Naive thymus-derived CD4-positive, alpha-beta T cell (primary cell): ENCODE measurements at regions not wholly inside any gene's neighbourhood (a gene's known extent, or its start where the extent isn't known, plus 50 kb on each side); places are given as distances from the start of the nearest gene placed in this dataset.

ENCODE experiments used
- ATAC-seq: fragments of 150-1000 bp; cut with Tn5 transposase; 2 replicates; pipeline ENCODE4 v1.10.0; 2021; ENCODE audit warnings: mild to moderate bottlenecking, moderate library complexity
- CTCF ChIA-PET: fragments of 350-600 bp; sonication (Branson Sonifier 250); formaldehyde crosslinking; loops from one replicate; lab custom pipeline; 2021; ENCODE audit warnings: antibody characterized with exemption; lab: Charles Lee
- POLR2A ChIA-PET: fragments of 350-600 bp; sonication (Branson Sonifier 250); formaldehyde crosslinking; loops from one replicate; lab custom pipeline; 2021; ENCODE audit warnings: antibody characterized with exemption, inconsistent platforms; lab: Charles Lee
- DNase-seq, 9 donors: peaks; one replicate each; pipeline versions ENCODE4 v3.0.0 to v3.0.0-alpha.2; 2020 to 2022; ENCODE audit warnings: mixed read lengths in 1 of 9
- H3K27ac ChIP-seq: one replicate; pipeline ENCODE4 v1.7.0; 2013; ENCODE audit warnings: mild to moderate bottlenecking, low read depth, low read length, moderate library complexity
- H3K27me3 ChIP-seq, 2 donors: one replicate each; pipeline ENCODE4 v1.7.0; 2013; ENCODE audit warnings: low read length in 2 of 2, mild to moderate bottlenecking in 2 of 2, moderate library complexity in 2 of 2; ENCODE audit not compliant: control insufficient read depth in 2 of 2, insufficient read depth in 2 of 2
- H3K36me3 ChIP-seq, 3 experiments: 1 replicate in 2 of 3; 2 replicates in 1 of 3; pipeline ENCODE4 v1.7.0; 2013; ENCODE audit warnings: low read length in 3 of 3, mild to moderate bottlenecking in 3 of 3, moderate library complexity in 1 of 3; ENCODE audit not compliant: insufficient read depth in 3 of 3, control insufficient read depth in 2 of 3
- H3K4me1 ChIP-seq, 2 donors: one replicate each; pipeline ENCODE4 v1.7.0; 2013; ENCODE audit warnings: low read length in 2 of 2, mild to moderate bottlenecking in 2 of 2, moderate library complexity in 1 of 2; ENCODE audit not compliant: control insufficient read depth in 2 of 2, insufficient read depth in 2 of 2
- H3K4me3 ChIP-seq: 2 replicates; pipeline ENCODE4 v1.7.0; 2013; ENCODE audit warnings: mild to moderate bottlenecking, low read length
- H3K9me3 ChIP-seq, 3 experiments: 1 replicate in 2 of 3; 2 replicates in 1 of 3; pipeline ENCODE4 v1.7.0; 2013; ENCODE audit warnings: low read length in 3 of 3; ENCODE audit not compliant: control insufficient read depth in 2 of 3
- H3K27ac Mint-ChIP-seq, 9 donors: one replicate each; pipeline ENCODE4 v1.8.0; 2020 to 2022; ENCODE audit warnings: mixed read lengths in 9 of 9, mild to moderate bottlenecking in 8 of 9, moderate library complexity in 5 of 9, inconsistent platforms in 2 of 9
- H3K27me3 Mint-ChIP-seq, 5 donors: one replicate each; pipeline ENCODE4 v1.8.0; 2021 to 2022; ENCODE audit warnings: mixed read lengths in 5 of 5, mild to moderate bottlenecking in 1 of 5
- H3K36me3 Mint-ChIP-seq, 5 donors: one replicate each; pipeline ENCODE4 v1.8.0; 2020 to 2022; ENCODE audit warnings: mixed read lengths in 5 of 5, mild to moderate bottlenecking in 3 of 5, inconsistent platforms in 1 of 5
- H3K4me1 Mint-ChIP-seq, 7 donors: one replicate each; pipeline ENCODE4 v1.8.0; 2020 to 2022; ENCODE audit warnings: mixed read lengths in 7 of 7, mild to moderate bottlenecking in 3 of 7, inconsistent platforms in 1 of 7
- H3K4me3 Mint-ChIP-seq, 10 donors: one replicate each; pipeline ENCODE4 v1.8.0; 2020 to 2022; ENCODE audit warnings: mild to moderate bottlenecking in 10 of 10, mixed read lengths in 10 of 10, moderate library complexity in 6 of 10, inconsistent platforms in 2 of 10
- H3K9me3 Mint-ChIP-seq, 11 donors: one replicate each; pipeline ENCODE4 v1.8.0; 2020 to 2022; ENCODE audit warnings: mixed read lengths in 11 of 11, mild to moderate bottlenecking in 4 of 11, inconsistent platforms in 1 of 11, moderate library complexity in 1 of 11
- intact Hi-C, 2 donors: fragments of 100-400 bp; cut with micrococcal nuclease; formaldehyde crosslinking; loops; one replicate each; pipeline ENCODE4 v1.15.1; 2023

- H3K27ac Mint-ChIP-seq, result no peak overlapping the region
- no peak for DNase-seq
- CTCF ChIA-PET, result no interaction called here
- H3K36me3 ChIP-seq, result no peaks in the 10 kb centered on the region
- POLR2A ChIA-PET, result no interaction called here
- intact Hi-C loops, result no loop called here
- no peaks in the 10 kb centered on the region for H3K4me1 ChIP-seq
- H3K9me3 ChIP-seq, result no peaks in the 10 kb centered on the region
- H3K27me3 Mint-ChIP-seq, result peaks cover 0 to 9% (median 6%) of the 10 kb centered on the region in 5 donors
- H3K9me3 Mint-ChIP-seq, result peaks cover 0 to 8% (median 0%) of the 10 kb centered on the region in 11 donors
- no peak overlapping the region for H3K4me3 Mint-ChIP-seq
- no peak overlapping the region for H3K27ac ChIP-seq
- H3K4me3 ChIP-seq, result no peak overlapping the region
- no peak for ATAC-seq
- no peaks in the 10 kb centered on the region for H3K27me3 ChIP-seq
- no peaks in the 10 kb centered on the region for H3K36me3 Mint-ChIP-seq
- peaks cover 0 to 1% (median 0%) of the 10 kb centered on the region in 7 donors for H3K4me1 Mint-ChIP-seq
Measured at GRCh38 chr2:166634706-166635105, 140.7 kb upstream of the SCN7A start.

- no peaks in the 10 kb centered on the region for H3K36me3 Mint-ChIP-seq
- no peak for DNase-seq
- no peak for ATAC-seq
Measured at GRCh38 chr2:166632616-166633015, 138.6 kb upstream of the SCN7A start.

GRCh38 chr2:166628478-166629136, 134.6 kb upstream of the SCN7A start:
- Mint-ChIP-seq H3K4me1 (no peaks in the 10 kb centered on the region), H3K27me3 (peaks cover 0 to 29% (median 7%) of the 10 kb centered on the region in 5 donors), H3K4me3 (no peak overlapping the region), H3K9me3 (peaks cover 0 to 18% (median 3%) of the 10 kb centered on the region in 11 donors), H3K36me3 (no peaks in the 10 kb centered on the region), H3K27ac (no peak overlapping the region)
- POLR2A ChIA-PET, result no interaction called here
- Histone ChIP-seq H3K4me1 (no peaks in the 10 kb centered on the region), H3K4me3 (no peak overlapping the region), H3K9me3 (no peaks in the 10 kb centered on the region), H3K36me3 (no peaks in the 10 kb centered on the region), H3K27me3 (no peaks in the 10 kb centered on the region), H3K27ac (no peak overlapping the region)
- ATAC-seq (no peak), DNase-seq (no peak)
- CTCF ChIA-PET, result no interaction called here
- intact Hi-C loops, result no loop called here

More at GRCh38 chr2:166632616-166633015, 138.6 kb upstream of the SCN7A start:
- no peaks in the 10 kb centered on the region for H3K4me1 ChIP-seq
- no peaks in the 10 kb centered on the region for H3K27me3 ChIP-seq
- H3K9me3 Mint-ChIP-seq, result peaks cover 0 to 3% (median 0%) of the 10 kb centered on the region in 11 donors
- H3K4me3 ChIP-seq, result no peak overlapping the region
- intact Hi-C loops, result no loop called here
- ChIA-PET POLR2A (no interaction called here), CTCF (no interaction called here)
- H3K4me1 Mint-ChIP-seq, result no peaks in the 10 kb centered on the region
- no peaks in the 10 kb centered on the region for H3K9me3 ChIP-seq
- peaks cover 0 to 12% (median 9%) of the 10 kb centered on the region in 5 donors for H3K27me3 Mint-ChIP-seq
- H3K4me3 Mint-ChIP-seq, result no peak overlapping the region
- no peak overlapping the region for H3K27ac ChIP-seq
- no peak overlapping the region for H3K27ac Mint-ChIP-seq
- no peaks in the 10 kb centered on the region for H3K36me3 ChIP-seq

- H3K27me3 ChIP-seq, result no peaks in the 10 kb centered on the region
- ChIA-PET CTCF (no interaction called here), POLR2A (no interaction called here)
- no peaks in the 10 kb centered on the region for H3K9me3 ChIP-seq
- no peaks in the 10 kb centered on the region for H3K36me3 ChIP-seq
- H3K4me3 ChIP-seq, result no peak overlapping the region
- H3K4me1 Mint-ChIP-seq, result no peaks in the 10 kb centered on the region
- H3K27me3 Mint-ChIP-seq, result peaks cover 0 to 34% (median 3%) of the 10 kb centered on the region in 5 donors
- no peak overlapping the region for H3K4me3 Mint-ChIP-seq
- DNase-seq, result no peak
- no peaks in the 10 kb centered on the region for H3K36me3 Mint-ChIP-seq
- H3K27ac ChIP-seq, result no peak overlapping the region
- peaks cover 0 to 18% (median 3%) of the 10 kb centered on the region in 11 donors for H3K9me3 Mint-ChIP-seq
- no peaks in the 10 kb centered on the region for H3K4me1 ChIP-seq
- intact Hi-C loops, result no loop called here
- no peak for ATAC-seq
- no peak overlapping the region for H3K27ac Mint-ChIP-seq
Measured at GRCh38 chr2:166627893-166628292, 133.8 kb upstream of the SCN7A start.

GRCh38 chr2:166625670-166626069, 131.6 kb upstream of the SCN7A start:
- H3K27me3 Mint-ChIP-seq, result peaks cover 0 to 30% (median 3%) of the 10 kb centered on the region in 5 donors
- H3K4me1 Mint-ChIP-seq, result peaks cover 0 to 10% (median 7%) of the 10 kb centered on the region in 7 donors
- no peak overlapping the region for H3K4me3 Mint-ChIP-seq
- H3K4me1 ChIP-seq, result no peaks in the 10 kb centered on the region
- POLR2A ChIA-PET, result no interaction called here
- no peaks in the 10 kb centered on the region for H3K27me3 ChIP-seq
- H3K36me3 ChIP-seq, result no peaks in the 10 kb centered on the region
- no peak overlapping the region for H3K4me3 ChIP-seq
- no peak for ATAC-seq
- no peak overlapping the region for H3K27ac ChIP-seq
- CTCF ChIA-PET, result interaction anchor here (0.7 kb wide), 1 partner anchor 10 kb away, joined by 3 read pairs; no protein-coding TSS in a partner anchor
- H3K36me3 Mint-ChIP-seq, result no peaks in the 10 kb centered on the region
- DNase-seq, result no peak
- H3K9me3 ChIP-seq, result no peaks in the 10 kb centered on the region
- H3K9me3 Mint-ChIP-seq, result peaks cover 0 to 18% (median 3%) of the 10 kb centered on the region in 11 donors
- intact Hi-C loops, result no loop called here
- H3K27ac Mint-ChIP-seq, result no peak overlapping the region

GRCh38 chr2:166614503-166614902, 120.5 kb upstream of the SCN7A start:
- Mint-ChIP-seq H3K4me3 (no peak overlapping the region), H3K9me3 (peaks cover 0 to 5% (median 0%) of the 10 kb centered on the region in 11 donors), H3K27me3 (peaks cover 3 to 28% (median 11%) of the 10 kb centered on the region in 5 donors), H3K4me1 (peaks cover 0 to 18% (median 14%) of the 10 kb centered on the region in 7 donors), H3K27ac (no peak overlapping the region), H3K36me3 (peaks cover 0 to 7% (median 0%) of the 10 kb centered on the region in 5 donors)
- Histone ChIP-seq H3K9me3 (no peaks in the 10 kb centered on the region), H3K27me3 (no peaks in the 10 kb centered on the region), H3K4me3 (no peak overlapping the region), H3K36me3 (no peaks in the 10 kb centered on the region), H3K4me1 (no peaks in the 10 kb centered on the region), H3K27ac (no peak overlapping the region)
- ChIA-PET CTCF (interaction anchor here (0.7 kb wide), 1 partner anchor 12 kb away, joined by 3 read pairs; no protein-coding TSS in a partner anchor), POLR2A (no interaction called here)
- intact Hi-C loops, result no loop called here
- no peak for DNase-seq
- ATAC-seq, result no peak

- ATAC-seq (no peak), DNase-seq (no peak)
- ChIA-PET CTCF (no interaction called here), POLR2A (no interaction called here)
- Histone ChIP-seq H3K27ac (no peak overlapping the region), H3K4me3 (no peak overlapping the region), H3K27me3 (no peaks in the 10 kb centered on the region), H3K4me1 (no peaks in the 10 kb centered on the region), H3K9me3 (no peaks in the 10 kb centered on the region), H3K36me3 (no peaks in the 10 kb centered on the region)
- Mint-ChIP-seq H3K27me3 (peaks cover 3 to 30% (median 11%) of the 10 kb centered on the region in 5 donors), H3K4me3 (no peak overlapping the region), H3K36me3 (peaks cover 0 to 7% (median 0%) of the 10 kb centered on the region in 5 donors), H3K9me3 (peaks cover 0 to 5% (median 0%) of the 10 kb centered on the region in 11 donors), H3K4me1 (peaks cover 0 to 19% (median 14%) of the 10 kb centered on the region in 7 donors), H3K27ac (no peak overlapping the region)
- intact Hi-C loops, result no loop called here
Measured at GRCh38 chr2:166614029-166614428, 120.0 kb upstream of the SCN7A start.
